Hypothalamus (tissue), 51 donors: ENCODE measurements at regions not wholly inside any gene's neighbourhood (a gene's known extent, or its start where the extent isn't known, plus 50 kb on each side); places are given as distances from the start of the nearest gene placed in this dataset.

Source experiments
- DNase-seq, 51 donors: peaks; one replicate each; lab custom pipeline; 2025; lab: John Stamatoyannopoulos, UW

- no peak for DNase-seq
Measured at GRCh38 chr12:85352016-85352415, 72.0 kb downstream of the ALX1 start.

- DNase-seq: no peak
Measured at GRCh38 chr12:85356596-85357385, 76.8 kb downstream of the ALX1 start.

- DNase-seq: no peak
Measured at GRCh38 chr12:85357609-85358008, 77.6 kb downstream of the ALX1 start.

GRCh38 chr12:85358715-85359114, 78.7 kb downstream of the ALX1 start:
- no peak for DNase-seq

- no peak for DNase-seq
Measured at GRCh38 chr12:85363382-85364190, 83.6 kb downstream of the ALX1 start.

GRCh38 chr12:85367936-85368335, 87.9 kb downstream of the ALX1 start:
- no peak for DNase-seq

- no peak for DNase-seq
Measured at GRCh38 chr12:85369365-85370154, 89.5 kb downstream of the ALX1 start.

- DNase-seq: no peak
Measured at GRCh38 chr12:85373045-85373444, 93.0 kb downstream of the ALX1 start.

GRCh38 chr12:85374981-85375380, 95.0 kb downstream of the ALX1 start:
- DNase-seq: no peak

- DNase-seq: no peak
Measured at GRCh38 chr12:85385406-85385805, 105.4 kb downstream of the ALX1 start.

- DNase-seq: no peak
Measured at GRCh38 chr12:85390266-85390665, 110.2 kb downstream of the ALX1 start.

GRCh38 chr12:85392508-85392907, 112.5 kb downstream of the ALX1 start:
- DNase-seq: no peak

- DNase-seq: no peak
Measured at GRCh38 chr12:85393606-85394005, 113.6 kb downstream of the ALX1 start.

- no peak for DNase-seq
Measured at GRCh38 chr12:85394065-85394464, 114.0 kb downstream of the ALX1 start.

- no peak for DNase-seq
Measured at GRCh38 chr12:85394809-85395208, 114.8 kb downstream of the ALX1 start.

GRCh38 chr12:85405262-85405661, 125.2 kb downstream of the ALX1 start:
- DNase-seq: no peak

- no peak for DNase-seq
Measured at GRCh38 chr12:85405781-85406522, 125.9 kb downstream of the ALX1 start.

- no peak for DNase-seq
Measured at GRCh38 chr12:85413266-85413665, 133.2 kb downstream of the ALX1 start.

GRCh38 chr12:85422762-85423161, 142.7 kb downstream of the ALX1 start:
- no peak for DNase-seq

GRCh38 chr12:85423947-85424346, 143.9 kb downstream of the ALX1 start:
- DNase-seq: no peak
